Lower leg skin (tissue), 4 donors: ENCODE measurements at regions not wholly inside any gene's neighbourhood (a gene's known extent, or its start where the extent isn't known, plus 50 kb on each side); places are given as distances from the start of the nearest gene placed in this dataset.

Experiments
- DNase-seq, 2 donors: peaks; one replicate each; pipeline ENCODE4 v3.0.0-alpha.2; 2019; ENCODE audit warnings: low spot score in 2 of 2
- H3K4me3 ChIP-seq: fragments of 200-600 bp; sonication (generic); 2 replicates; pipeline ENCODE4 v1.5.1; 2017; ENCODE audit warnings: mild to moderate bottlenecking, low read depth; ENCODE audit not compliant: poor library complexity, severe bottlenecking
- CTCF ChIP-seq, 3 donors: fragments of 450-650 bp; IDR thresholded peaks; one replicate each; pipeline ENCODE4 v1.5.1; 2016; ENCODE audit warnings: antibody characterized with exemption in 3 of 3, mild to moderate bottlenecking in 3 of 3, moderate library complexity in 2 of 3
- POLR2A ChIP-seq, 2 donors: fragments of 450-650 bp; IDR thresholded peaks; one replicate each; pipeline ENCODE4 v1.6.1; 2016 to 2017; ENCODE audit warnings: antibody characterized with exemption in 2 of 2, mild to moderate bottlenecking in 1 of 2, moderate library complexity in 1 of 2
- WGBS, 2 donors: methylation state at CpG; one replicate each; pipeline ENCODE4 v1.1.5; 2018; 5-methylcytosine and 5-hydroxymethylcytosine counted together
- intact Hi-C: fragments of 100-400 bp; cut with DNase I; formaldehyde crosslinking; loops from one replicate; pipeline ENCODE4 v1.15.0; 2023; ENCODE audit warnings: low total_unique reads

- 69 to 73% methylated on average over 4 of the region's 4 CpGs for WGBS, 2 donors
- TF ChIP-seq CTCF (IDR thresholded peaks at IDR 0.05) (no peak), POLR2A (IDR thresholded peaks at IDR 0.05) (no peak)
- H3K4me3 ChIP-seq = no peak overlapping the region
- intact Hi-C loops = loop anchor here (10.0 kb wide), 1 partner anchor 71 kb away; no protein-coding TSS in a partner anchor
- DNase-seq = no peak
These were observed 284.9 kb downstream of the CEMIP2 start for GRCh38 chr9:71483436-71483835.

DNA sequence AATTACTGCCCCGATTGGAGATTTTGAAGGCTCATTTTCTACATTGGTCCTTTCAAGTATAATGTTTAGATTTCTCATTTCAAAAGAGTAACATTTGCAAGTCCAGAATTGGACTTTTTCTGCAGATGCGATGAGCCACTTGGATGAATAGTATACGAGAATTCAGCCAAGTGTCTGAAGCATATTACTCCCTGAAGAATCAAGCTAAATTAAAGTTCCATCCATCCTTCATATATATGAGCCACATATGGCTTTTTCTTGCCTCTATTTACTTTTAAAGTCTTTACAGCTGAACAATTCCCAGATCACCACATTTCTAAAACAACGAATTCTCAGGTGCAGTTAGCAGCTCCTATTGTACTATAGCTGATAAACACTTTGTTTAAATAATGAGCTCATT, 288.7 kb downstream of the CEMIP2 start:
- H3K4me3 ChIP-seq = no peak overlapping the region
- DNase-seq = no peak
- TF ChIP-seq POLR2A (IDR thresholded peaks at IDR 0.05) (no peak), CTCF (IDR thresholded peaks at IDR 0.05) (no peak)
- intact Hi-C loops = loop anchor here (10.0 kb wide), 1 partner anchor 75 kb away; no protein-coding TSS in a partner anchor
- 69 to 90% methylated on average over 4 of the region's 4 CpGs for WGBS, 2 donors

- WGBS, 2 donors = 73 to 76% methylated on average over 3 of the region's 3 CpGs
- no peak overlapping the region for H3K4me3 ChIP-seq
- intact Hi-C loops = no loop called here
- DNase-seq = no peak
- TF ChIP-seq CTCF (IDR thresholded peaks at IDR 0.05) (no peak), POLR2A (IDR thresholded peaks at IDR 0.05) (no peak)
These were observed 295.9 kb downstream of the CEMIP2 start for GRCh38 chr9:71472400-71472799.

GRCh38 chr9:71465392-71465791, 302.9 kb downstream of the CEMIP2 start:
- 64 to 66% methylated on average over 4 of the region's 4 CpGs for WGBS, 2 donors

GRCh38 chr9:71459082-71459481, 309.2 kb downstream of the CEMIP2 start:
- no peak for DNase-seq
- TF ChIP-seq CTCF (IDR thresholded peaks at IDR 0.05) = no peak
- no peak for TF ChIP-seq POLR2A (IDR thresholded peaks at IDR 0.05)
- intact Hi-C loops = no loop called here
- no peak overlapping the region for H3K4me3 ChIP-seq

More at GRCh38 chr9:71465392-71465791, 302.9 kb downstream of the CEMIP2 start:
- TF ChIP-seq CTCF (IDR thresholded peaks at IDR 0.05) (no peak), POLR2A (IDR thresholded peaks at IDR 0.05) (no peak)
- intact Hi-C loops = no loop called here
- DNase-seq = no peak
- H3K4me3 ChIP-seq = no peak overlapping the region
